WTC11 (cell line): ENCODE measurements at regions not wholly inside any gene's neighbourhood (a gene's known extent, or its start where the extent isn't known, plus 50 kb on each side); places are given as distances from the start of the nearest gene placed in this dataset.

ENCODE experiments used
- CREB1 ChIP-seq: sonication (generic); formaldehyde crosslinking; IDR thresholded peaks from 2 replicates; pipeline ENCODE4 v1.8.0; 2023; ENCODE audit warnings: mild to moderate bottlenecking, missing genetic modification reagents
- CTCF ChIP-seq: fragments of 200-600 bp; IDR thresholded peaks from 2 replicates; pipeline ENCODE4 v1.8.0; 2022; ENCODE audit warnings: antibody characterized with exemption
- ELF4 ChIP-seq: sonication (generic); formaldehyde crosslinking; IDR thresholded peaks from 2 replicates; pipeline ENCODE4 v1.8.1; 2022; ENCODE audit warnings: low read depth, mild to moderate bottlenecking, moderate library complexity, missing genetic modification reagents
- ESRRA ChIP-seq: sonication (generic); formaldehyde crosslinking; IDR thresholded peaks from 2 replicates; pipeline ENCODE4 v1.8.1; 2022; ENCODE audit warnings: mild to moderate bottlenecking, missing genetic modification reagents, borderline replicate concordance
- JAZF1 ChIP-seq: fragments of 250-450 bp; sonication (Bioruptor Pico); IDR thresholded peaks from 2 replicates; pipeline ENCODE4 v1.9.0; 2021; ENCODE audit warnings: moderate library complexity, mild to moderate bottlenecking, inconsistent platforms
- NFYB ChIP-seq: sonication (generic); formaldehyde crosslinking; conservative IDR thresholded peaks from 2 replicates; pipeline ENCODE4 v1.8.0; 2022; ENCODE audit warnings: low read depth, missing genetic modification reagents
- NR2C2 ChIP-seq: sonication (generic); formaldehyde crosslinking; IDR thresholded peaks from 2 replicates; pipeline ENCODE4 v1.8.0; 2022; ENCODE audit warnings: mild to moderate bottlenecking, missing genetic modification reagents
- OVOL2 ChIP-seq: fragments of 250-450 bp; sonication (Bioruptor Pico); IDR thresholded peaks from 2 replicates; pipeline ENCODE4 v1.9.0; 2021; ENCODE audit warnings: mild to moderate bottlenecking, borderline replicate concordance
- SMAD3 ChIP-seq: sonication (generic); formaldehyde crosslinking; IDR thresholded peaks from 2 replicates; pipeline ENCODE4 v1.8.0; 2022; ENCODE audit warnings: missing genetic modification reagents, mild to moderate bottlenecking, borderline replicate concordance
- TCF7 ChIP-seq: sonication (generic); formaldehyde crosslinking; IDR thresholded peaks from 2 replicates; pipeline ENCODE4 v1.8.0; 2022; ENCODE audit warnings: mild to moderate bottlenecking, low read depth, missing genetic modification reagents, moderate library complexity
- TF ChIP-seq, protein P1 (sequence below): sonication (generic); formaldehyde crosslinking; IDR thresholded peaks from 2 replicates; pipeline ENCODE4 v1.8.1; 2022; ENCODE audit warnings: low read depth, missing genetic modification reagents, borderline replicate concordance
- TF ChIP-seq, protein P2 (sequence below): sonication (generic); formaldehyde crosslinking; IDR thresholded peaks from 2 replicates; pipeline ENCODE4 v1.8.1; 2023; ENCODE audit warnings: mild to moderate bottlenecking, missing genetic modification reagents, moderate library complexity
- TF ChIP-seq, protein P3 (sequence below): sonication (generic); formaldehyde crosslinking; conservative IDR thresholded peaks from 2 replicates; pipeline ENCODE4 v1.8.1; 2022; ENCODE audit warnings: mild to moderate bottlenecking, missing genetic modification reagents

DNA sequence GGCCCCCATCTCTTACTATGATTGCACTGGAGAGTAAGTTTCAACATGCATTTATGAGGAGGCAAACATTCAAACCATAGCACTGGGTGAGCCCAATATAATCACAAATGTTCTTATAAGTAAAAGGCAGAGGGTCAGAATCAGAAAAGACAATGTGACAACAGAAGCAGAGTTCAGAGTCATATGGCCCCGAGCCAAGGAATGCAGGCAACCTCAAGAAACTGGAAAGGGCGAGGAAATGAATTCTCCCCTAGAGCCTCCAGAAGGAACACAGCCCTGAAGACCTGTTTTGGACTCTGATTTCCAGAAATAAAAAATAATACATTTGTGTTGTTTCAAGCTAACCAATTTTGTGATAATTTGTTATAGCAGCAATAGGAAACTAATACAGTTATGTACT, 81.3 kb upstream of the ABI3BP start:
- TF ChIP-seq TCF7 (no peak), CTCF (no peak), CREB1 (CRISPR knock-in tag) (no peak), NFYB (CRISPR knock-in tag) (no peak), NR2C2 (CRISPR knock-in tag) (no peak), SMAD3 (CRISPR knock-in tag) (no peak), JAZF1 (CRISPR knock-in tag) (no peak), ESRRA (no peak), OVOL2 (CRISPR knock-in tag) (no peak), ELF4 (CRISPR knock-in tag) (no peak)
- TF ChIP-seq, protein P1, sequence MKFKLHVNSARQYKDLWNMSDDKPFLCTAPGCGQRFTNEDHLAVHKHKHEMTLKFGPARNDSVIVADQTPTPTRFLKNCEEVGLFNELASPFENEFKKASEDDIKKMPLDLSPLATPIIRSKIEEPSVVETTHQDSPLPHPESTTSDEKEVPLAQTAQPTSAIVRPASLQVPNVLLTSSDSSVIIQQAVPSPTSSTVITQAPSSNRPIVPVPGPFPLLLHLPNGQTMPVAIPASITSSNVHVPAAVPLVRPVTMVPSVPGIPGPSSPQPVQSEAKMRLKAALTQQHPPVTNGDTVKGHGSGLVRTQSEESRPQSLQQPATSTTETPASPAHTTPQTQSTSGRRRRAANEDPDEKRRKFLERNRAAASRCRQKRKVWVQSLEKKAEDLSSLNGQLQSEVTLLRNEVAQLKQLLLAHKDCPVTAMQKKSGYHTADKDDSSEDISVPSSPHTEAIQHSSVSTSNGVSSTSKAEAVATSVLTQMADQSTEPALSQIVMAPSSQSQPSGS (CRISPR knock-in tag) = no peak
- TF ChIP-seq, protein P2, sequence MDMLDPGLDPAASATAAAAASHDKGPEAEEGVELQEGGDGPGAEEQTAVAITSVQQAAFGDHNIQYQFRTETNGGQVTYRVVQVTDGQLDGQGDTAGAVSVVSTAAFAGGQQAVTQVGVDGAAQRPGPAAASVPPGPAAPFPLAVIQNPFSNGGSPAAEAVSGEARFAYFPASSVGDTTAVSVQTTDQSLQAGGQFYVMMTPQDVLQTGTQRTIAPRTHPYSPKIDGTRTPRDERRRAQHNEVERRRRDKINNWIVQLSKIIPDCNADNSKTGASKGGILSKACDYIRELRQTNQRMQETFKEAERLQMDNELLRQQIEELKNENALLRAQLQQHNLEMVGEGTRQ (CRISPR knock-in tag) = no peak
- TF ChIP-seq, protein P3, sequence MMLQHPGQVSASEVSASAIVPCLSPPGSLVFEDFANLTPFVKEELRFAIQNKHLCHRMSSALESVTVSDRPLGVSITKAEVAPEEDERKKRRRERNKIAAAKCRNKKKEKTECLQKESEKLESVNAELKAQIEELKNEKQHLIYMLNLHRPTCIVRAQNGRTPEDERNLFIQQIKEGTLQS (CRISPR knock-in tag) = no peak
